ENCODE measurements at regions not wholly inside any gene's neighbourhood (a gene's known extent, or its start where the extent isn't known, plus 50 kb on each side); places are given as distances from the start of the nearest gene placed in this dataset.

GRCh38 chr7:47213276-47213675 lies 368.6 kb downstream of the TNS3 start:
- TF ChIP-seq CTCF (IDR thresholded peaks at IDR 0.05; ENCODE audit: extremely low read depth, missing control alignments) = no peak
- DNase-seq (ENCODE audit: low spot score) = no peak

GRCh38 chr7:47211519-47211973 lies 370.4 kb downstream of the TNS3 start:
- no peak for DNase-seq (ENCODE audit: low spot score)
- no peak for TF ChIP-seq CTCF (IDR thresholded peaks at IDR 0.05; ENCODE audit: extremely low read depth, missing control alignments)

- DNase-seq (ENCODE audit: low spot score) = no peak
- no peak for TF ChIP-seq CTCF (IDR thresholded peaks at IDR 0.05; ENCODE audit: extremely low read depth, missing control alignments)
Observed at GRCh38 chr7:47210281-47210854, 371.5 kb downstream of the TNS3 start.

- TF ChIP-seq CTCF (IDR thresholded peaks at IDR 0.05; ENCODE audit: extremely low read depth, missing control alignments) = no peak
- no peak for DNase-seq (ENCODE audit: low spot score)
Observed at GRCh38 chr7:47207956-47208355, 374.0 kb downstream of the TNS3 start.

- no peak for TF ChIP-seq CTCF (IDR thresholded peaks at IDR 0.05; ENCODE audit: extremely low read depth, missing control alignments)
Observed at GRCh38 chr7:47204709-47205108, 377.2 kb downstream of the TNS3 start.

GRCh38 chr7:47202146-47202783 lies 379.6 kb downstream of the TNS3 start:
- no peak for DNase-seq (ENCODE audit: low spot score)
- TF ChIP-seq CTCF (IDR thresholded peaks at IDR 0.05; ENCODE audit: extremely low read depth, missing control alignments) = no peak

More at GRCh38 chr7:47204709-47205108, 377.2 kb downstream of the TNS3 start:
- DNase-seq (ENCODE audit: low spot score) = no peak

- no peak for DNase-seq (ENCODE audit: low spot score)
- no peak for TF ChIP-seq CTCF (IDR thresholded peaks at IDR 0.05; ENCODE audit: extremely low read depth, missing control alignments)
Observed at GRCh38 chr7:47198159-47198558, 383.8 kb downstream of the TNS3 start.
